HG03103 (cell line): ENCODE measurements at regions not wholly inside any gene's neighbourhood (a gene's known extent, or its start where the extent isn't known, plus 50 kb on each side); places are given as distances from the start of the nearest gene placed in this dataset.

Experiments used
- ATAC-seq: cut with Tn5 transposase; IDR thresholded peaks from one replicate; pipeline ENCODE4 v1.9.1; 2021; ENCODE audit warnings: low read depth; ENCODE audit not compliant: unreplicated experiment

DNA sequence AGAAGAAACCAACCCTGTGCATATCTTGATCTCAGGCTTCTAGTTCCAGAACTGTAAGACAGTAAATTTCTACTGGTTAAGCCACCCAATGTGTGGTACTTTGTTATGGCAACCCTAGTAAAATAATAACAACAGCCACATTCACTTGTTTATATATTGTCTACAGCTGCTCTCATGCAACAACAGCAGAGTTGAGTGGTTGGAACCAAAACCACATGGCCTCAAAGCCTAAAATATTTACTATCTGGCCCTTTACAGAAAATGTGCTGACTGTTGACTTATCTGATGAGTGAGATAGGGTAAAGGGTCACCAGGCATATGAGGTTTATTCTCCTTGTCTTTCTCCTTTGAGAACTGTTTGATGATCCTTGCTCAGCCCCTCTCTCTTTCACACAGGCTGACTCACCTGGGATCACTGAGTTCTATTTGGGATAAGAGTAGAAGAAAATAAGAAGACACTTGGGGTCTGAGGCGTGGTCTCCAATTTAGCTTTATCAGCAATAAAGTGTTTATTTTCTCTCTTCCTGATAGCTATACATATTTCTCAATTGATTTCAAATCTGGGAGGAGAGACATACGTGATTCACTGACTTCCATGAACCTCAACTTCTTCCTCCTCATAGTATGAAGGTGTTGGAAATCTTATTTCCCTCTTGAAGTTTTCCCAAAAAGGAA is 227.5 kb upstream of the STARD13 start:
- no peak for ATAC-seq

- no peak for ATAC-seq
These were observed 228.8 kb upstream of the STARD13 start for GRCh38 chr13:33514362-33514761.

DNA sequence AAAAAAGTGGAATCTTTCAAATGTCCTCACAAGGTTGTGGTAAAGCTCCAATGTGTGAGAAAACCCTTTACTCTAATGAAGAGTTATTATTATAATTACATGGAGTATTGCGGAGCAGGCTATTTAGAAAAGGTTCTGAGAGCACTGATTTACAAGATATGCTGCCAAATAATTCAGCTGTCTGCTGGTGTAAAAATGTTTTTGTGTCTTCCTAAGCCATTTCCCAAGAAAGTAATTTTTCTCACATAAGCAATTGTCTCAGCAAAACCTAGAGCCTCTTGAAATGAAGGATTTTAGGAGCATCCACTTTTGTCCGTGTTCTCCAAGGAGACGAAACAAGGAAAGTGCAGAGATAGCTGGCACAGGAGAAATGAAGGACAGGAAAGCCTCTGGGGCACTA is 229.6 kb upstream of the STARD13 start:
- ATAC-seq: no peak

- no peak for ATAC-seq
These were observed 232.9 kb upstream of the STARD13 start for GRCh38 chr13:33518452-33518851.

GRCh38 chr13:33519561-33520467 is 234.3 kb upstream of the STARD13 start:
- ATAC-seq: no peak

- ATAC-seq: no peak
These were observed 234.9 kb upstream of the STARD13 start for GRCh38 chr13:33520468-33520839.

DNA sequence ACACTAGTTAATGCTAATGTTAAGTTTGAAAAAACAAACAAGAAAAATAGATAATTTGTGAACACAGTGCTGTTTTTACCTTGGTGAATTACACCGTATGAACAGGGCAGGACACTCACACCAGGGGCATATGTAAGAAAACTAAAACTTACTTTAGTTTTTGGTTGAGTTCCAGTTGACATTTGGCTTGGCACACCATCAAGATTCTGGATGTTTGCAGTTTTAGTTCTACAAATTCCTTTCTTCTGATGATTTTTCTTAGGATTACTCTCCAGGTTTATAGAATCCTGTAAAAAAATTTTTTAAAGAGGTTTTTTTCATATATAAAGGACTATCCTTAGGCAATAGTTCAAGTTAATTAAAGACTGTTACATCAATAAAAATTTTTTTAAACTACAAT is 238.5 kb upstream of the STARD13 start:
- ATAC-seq: no peak

DNA sequence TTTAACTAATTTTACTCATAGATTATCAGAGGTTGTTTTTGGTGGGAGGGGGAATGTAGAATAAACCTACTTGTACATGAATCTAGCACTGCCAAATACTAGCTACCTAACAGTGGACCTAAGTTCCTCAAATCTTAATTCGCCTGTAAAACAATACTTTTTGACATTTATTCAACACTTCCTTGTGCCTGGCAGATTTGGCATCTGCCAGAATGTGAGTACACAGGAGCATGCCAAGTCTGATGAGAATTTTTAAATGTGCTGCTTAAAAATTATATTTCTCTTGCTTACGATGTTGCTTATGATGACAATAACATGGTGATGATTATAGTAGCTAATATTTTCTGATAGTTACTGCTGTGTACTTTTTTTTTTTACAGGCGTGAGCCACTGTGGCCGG is 240.2 kb upstream of the STARD13 start:
- ATAC-seq: no peak

DNA sequence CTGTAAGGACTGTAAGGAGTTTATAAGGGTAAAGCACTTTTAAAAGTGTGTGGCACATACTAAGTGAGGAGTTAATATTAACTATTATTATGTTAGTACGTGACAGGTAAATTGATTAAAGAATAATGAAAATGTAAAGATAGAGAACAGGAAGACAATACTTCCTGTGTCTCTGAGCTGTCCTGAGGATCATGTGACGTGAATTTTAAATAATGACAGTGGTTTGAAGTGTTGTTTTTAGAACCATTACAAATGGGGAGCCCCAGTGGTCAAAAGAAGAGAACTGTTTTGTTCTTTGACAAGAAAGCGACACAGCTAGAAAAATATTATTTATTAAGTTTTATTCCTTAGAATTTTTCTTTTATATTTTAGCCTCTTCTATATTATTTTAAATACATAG is 241.2 kb upstream of the STARD13 start:
- ATAC-seq: no peak

- no peak for ATAC-seq
These were observed 243.3 kb upstream of the STARD13 start for GRCh38 chr13:33528896-33529295.

GRCh38 chr13:33531484-33531883 is 245.9 kb upstream of the STARD13 start:
- ATAC-seq: no peak

DNA sequence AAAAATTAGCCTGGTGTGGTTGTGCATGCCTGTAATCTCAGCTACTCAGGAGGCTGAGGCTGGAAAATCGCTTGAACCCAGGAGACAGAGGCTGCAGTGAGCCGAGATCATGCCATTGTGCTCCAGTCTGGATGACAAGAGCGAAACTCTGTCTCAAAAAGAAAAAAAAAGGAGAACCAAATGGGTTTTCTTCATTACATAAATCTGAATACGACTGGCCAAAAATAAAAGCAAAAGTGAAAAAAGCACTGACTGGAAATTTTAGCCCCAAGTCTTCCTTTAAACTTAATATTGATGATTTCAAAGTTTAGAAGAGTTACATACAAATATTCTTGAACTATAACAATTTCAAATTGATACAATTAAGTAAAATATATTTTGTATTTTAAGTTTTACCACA is 249.5 kb upstream of the STARD13 start:
- ATAC-seq: no peak

- ATAC-seq: no peak
These were observed 251.0 kb upstream of the STARD13 start for GRCh38 chr13:33536601-33537000.

GRCh38 chr13:33537026-33537425 is 251.5 kb upstream of the STARD13 start:
- ATAC-seq: no peak

DNA sequence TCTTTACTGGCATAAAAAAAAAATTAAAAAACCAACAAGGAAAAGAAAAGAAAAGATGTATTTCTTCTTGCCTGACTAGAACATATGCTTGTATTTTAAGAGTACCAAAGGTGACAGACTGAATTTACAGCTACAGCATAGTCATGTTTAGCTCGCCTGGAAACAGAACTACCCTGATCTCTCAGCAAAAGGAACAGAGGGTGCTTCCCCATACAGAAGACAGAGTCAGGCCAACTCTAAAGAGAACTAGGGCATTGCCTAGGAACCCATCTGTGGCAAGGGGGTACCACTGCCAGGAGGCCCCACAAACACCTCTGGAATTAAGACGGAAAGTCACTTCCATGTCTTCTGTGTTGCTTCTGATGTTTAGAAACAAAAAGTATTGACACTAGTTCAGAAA is 252.1 kb upstream of the STARD13 start:
- no peak for ATAC-seq

GRCh38 chr13:33541456-33541855 is 255.9 kb upstream of the STARD13 start:
- ATAC-seq: no peak

DNA sequence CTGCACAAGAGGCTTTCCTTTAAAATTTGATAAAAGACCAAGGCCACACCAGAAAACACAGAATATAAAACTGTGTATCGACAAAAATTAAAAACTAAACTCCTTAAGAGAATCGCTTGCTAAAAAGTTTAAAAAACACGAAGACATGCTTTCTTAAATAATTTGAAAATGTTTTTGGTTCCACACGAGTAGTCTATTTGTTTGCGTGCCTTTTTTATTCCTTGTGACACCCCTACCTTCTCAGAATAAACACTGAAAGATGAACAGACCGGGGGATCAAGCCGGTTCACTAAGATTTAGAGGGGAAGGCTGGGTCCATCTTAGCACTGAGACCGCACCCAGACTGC is 256.4 kb upstream of the STARD13 start:
- no peak for ATAC-seq

GRCh38 chr13:33542309-33543088 is 256.9 kb upstream of the STARD13 start:
- ATAC-seq: peak; percentile 74

- no peak for ATAC-seq
These were observed 257.5 kb upstream of the STARD13 start for GRCh38 chr13:33543089-33543459.

DNA sequence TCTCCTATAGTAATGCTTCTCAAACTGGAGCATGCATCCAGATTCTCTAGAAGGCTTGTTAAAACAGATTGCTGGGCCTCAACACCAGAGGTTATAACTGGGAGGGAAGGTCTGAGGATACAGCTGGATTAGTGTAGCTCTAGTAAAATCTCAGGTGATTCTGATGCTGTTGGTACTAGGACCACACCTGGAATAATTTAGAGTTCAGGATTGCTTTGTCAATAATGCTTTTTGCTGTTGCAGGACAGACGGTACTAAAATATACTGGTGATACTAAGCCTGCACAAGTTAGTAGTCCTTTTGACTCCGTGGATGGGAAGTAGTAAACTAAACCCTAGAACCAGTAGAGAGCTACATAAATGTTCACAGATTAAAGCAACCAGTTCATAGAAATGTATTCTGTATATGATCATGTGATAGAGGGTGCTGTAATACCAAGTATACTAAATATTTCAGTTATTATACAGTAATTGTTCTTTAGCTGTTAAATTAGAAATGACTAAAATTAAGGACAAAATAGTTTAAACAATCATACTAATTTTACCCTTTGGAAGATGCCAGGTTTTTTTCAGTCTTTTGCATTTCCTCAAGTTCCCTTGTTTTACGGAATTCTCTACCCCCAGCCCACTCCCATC is 258.2 kb upstream of the STARD13 start:
- no peak for ATAC-seq

- ATAC-seq: no peak
These were observed 258.8 kb upstream of the STARD13 start for GRCh38 chr13:33544308-33544707.
